ENCODE measurements at regions not wholly inside any gene's neighbourhood (a gene's known extent, or its start where the extent isn't known, plus 50 kb on each side); places are given as distances from the start of the nearest gene placed in this dataset.
"Not testable (repeated sequence)": the region's sequence is repeated elsewhere in the genome, so short reads cannot be mapped to it uniquely, and the experiment has no call there.

- DNase-seq (ENCODE audit: low spot score) = no peak
These were observed 99.8 kb downstream of the KPNA2 start for GRCh38 chr17:68135141-68135887.

- DNase-seq (ENCODE audit: low spot score) = no peak
These were observed 105.5 kb downstream of the KPNA2 start for GRCh38 chr17:68141050-68141449.

- no peak for DNase-seq (ENCODE audit: low spot score)
These were observed 105.2 kb upstream of the AMZ2 start for GRCh38 chr17:68142595-68142994.

GRCh38 chr17:68143425-68143824, 104.4 kb upstream of the AMZ2 start:
- DNase-seq (ENCODE audit: low spot score) = no peak

GRCh38 chr17:68145088-68145487, 102.8 kb upstream of the AMZ2 start:
- DNase-seq (ENCODE audit: low spot score) = no peak

GRCh38 chr17:68148936-68149335, 98.9 kb upstream of the AMZ2 start:
- DNase-seq (ENCODE audit: low spot score) = no peak

GRCh38 chr17:68152161-68152571, 95.7 kb upstream of the AMZ2 start:
- DNase-seq (ENCODE audit: low spot score) = no peak

GRCh38 chr17:68155692-68156091, 92.2 kb upstream of the AMZ2 start:
- no peak for DNase-seq (ENCODE audit: low spot score)

- DNase-seq (ENCODE audit: low spot score) = no peak
These were observed 86.0 kb upstream of the AMZ2 start for GRCh38 chr17:68161644-68162428.

- DNase-seq (ENCODE audit: low spot score) = not testable (repeated sequence)
These were observed 79.3 kb upstream of the AMZ2 start for GRCh38 chr17:68168273-68169164.

GRCh38 chr17:68169165-68169821, 78.5 kb upstream of the AMZ2 start:
- not testable (repeated sequence) for DNase-seq (ENCODE audit: low spot score)

- no peak for DNase-seq (ENCODE audit: low spot score)
These were observed 78.0 kb upstream of the AMZ2 start for GRCh38 chr17:68169840-68170239.

GRCh38 chr17:68170246-68170645, 77.6 kb upstream of the AMZ2 start:
- DNase-seq (ENCODE audit: low spot score) = no peak

GRCh38 chr17:68172461-68172954, 75.3 kb upstream of the AMZ2 start:
- peak; percentile 74 for DNase-seq (ENCODE audit: low spot score)

GRCh38 chr17:68175416-68175815, 72.4 kb upstream of the AMZ2 start:
- DNase-seq (ENCODE audit: low spot score) = no peak

- no peak for DNase-seq (ENCODE audit: low spot score)
These were observed 71.9 kb upstream of the AMZ2 start for GRCh38 chr17:68175905-68176304.

- DNase-seq (ENCODE audit: low spot score) = no peak
These were observed 71.1 kb upstream of the AMZ2 start for GRCh38 chr17:68176718-68177117.

GRCh38 chr17:68178831-68179230, 69.0 kb upstream of the AMZ2 start:
- DNase-seq (ENCODE audit: low spot score) = no peak

GRCh38 chr17:68179236-68179925, 68.5 kb upstream of the AMZ2 start:
- DNase-seq (ENCODE audit: low spot score) = no peak

GRCh38 chr17:68179926-68180285, 67.9 kb upstream of the AMZ2 start:
- DNase-seq (ENCODE audit: low spot score) = no peak

GRCh38 chr17:68182011-68182306, 65.9 kb upstream of the AMZ2 start:
- no peak for DNase-seq (ENCODE audit: low spot score)
